ENCODE measurements at regions not wholly inside any gene's neighbourhood (a gene's known extent, or its start where the extent isn't known, plus 50 kb on each side); places are given as distances from the start of the nearest gene placed in this dataset.

- TF ChIP-seq, protein P1, sequence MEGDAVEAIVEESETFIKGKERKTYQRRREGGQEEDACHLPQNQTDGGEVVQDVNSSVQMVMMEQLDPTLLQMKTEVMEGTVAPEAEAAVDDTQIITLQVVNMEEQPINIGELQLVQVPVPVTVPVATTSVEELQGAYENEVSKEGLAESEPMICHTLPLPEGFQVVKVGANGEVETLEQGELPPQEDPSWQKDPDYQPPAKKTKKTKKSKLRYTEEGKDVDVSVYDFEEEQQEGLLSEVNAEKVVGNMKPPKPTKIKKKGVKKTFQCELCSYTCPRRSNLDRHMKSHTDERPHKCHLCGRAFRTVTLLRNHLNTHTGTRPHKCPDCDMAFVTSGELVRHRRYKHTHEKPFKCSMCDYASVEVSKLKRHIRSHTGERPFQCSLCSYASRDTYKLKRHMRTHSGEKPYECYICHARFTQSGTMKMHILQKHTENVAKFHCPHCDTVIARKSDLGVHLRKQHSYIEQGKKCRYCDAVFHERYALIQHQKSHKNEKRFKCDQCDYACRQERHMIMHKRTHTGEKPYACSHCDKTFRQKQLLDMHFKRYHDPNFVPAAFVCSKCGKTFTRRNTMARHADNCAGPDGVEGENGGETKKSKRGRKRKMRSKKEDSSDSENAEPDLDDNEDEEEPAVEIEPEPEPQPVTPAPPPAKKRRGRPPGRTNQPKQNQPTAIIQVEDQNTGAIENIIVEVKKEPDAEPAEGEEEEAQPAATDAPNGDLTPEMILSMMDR (conservative IDR thresholded peaks at IDR 0.05), result no peak
- TF ChIP-seq EZH2 (IDR thresholded peaks at IDR 0.05; ENCODE audit: low read depth), result no peak
These were observed 340.0 kb upstream of the USP15 start for GRCh38 chr12:61920230-61920629.
